ENCODE measurements at regions not wholly inside any gene's neighbourhood (a gene's known extent, or its start where the extent isn't known, plus 50 kb on each side); places are given as distances from the start of the nearest gene placed in this dataset.

DNA sequence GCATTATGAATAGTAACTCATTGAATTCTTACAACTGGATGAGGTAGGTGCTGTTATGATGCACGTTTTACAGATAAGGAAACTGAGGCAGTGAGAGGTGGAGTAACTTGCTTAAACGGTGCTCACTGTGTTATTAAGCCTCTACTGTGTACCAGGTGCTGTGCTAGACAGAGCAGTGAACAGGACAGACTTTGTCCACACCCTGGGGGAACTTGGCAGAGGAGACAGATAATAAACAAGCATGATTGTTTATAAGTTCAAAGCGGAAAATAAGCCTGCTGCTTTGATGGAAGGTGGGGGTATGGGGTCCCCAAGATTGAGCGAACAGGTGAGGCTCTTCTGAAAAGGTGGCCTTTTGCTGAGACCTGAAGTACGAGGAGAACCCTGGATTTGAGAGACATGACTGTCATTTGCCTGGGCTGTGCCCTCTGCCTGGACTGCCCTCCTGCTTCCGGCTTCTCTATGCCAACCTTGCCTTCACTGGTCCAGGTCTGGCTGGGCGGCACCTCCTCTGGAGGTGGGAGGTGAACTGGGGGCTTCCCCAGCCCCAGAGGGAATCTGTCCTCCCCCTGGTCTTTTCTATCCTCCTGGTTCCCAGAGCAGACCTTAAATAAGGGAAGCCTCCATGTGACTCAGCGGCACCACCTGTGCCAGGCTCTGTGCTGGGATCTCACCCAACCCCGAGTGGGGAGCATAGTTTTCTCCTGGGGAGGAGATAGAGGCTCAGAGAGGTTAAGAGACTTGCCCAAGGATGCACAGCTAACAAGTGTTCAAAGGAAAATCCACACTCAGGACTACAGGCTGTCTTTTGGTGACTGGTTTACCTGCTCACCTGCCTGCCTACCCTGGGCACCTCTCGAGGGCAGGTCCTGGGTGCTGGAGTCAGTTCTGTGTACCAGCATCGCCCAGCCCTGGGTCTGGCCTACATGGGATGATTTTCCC lies 59.1 kb downstream of the CEBPB start:
- DNase-seq (ENCODE audit: low spot score) (no peak), ATAC-seq (no peak)
- CTCF ChIA-PET, result no interaction called here
- TF ChIP-seq SMAD4 (CRISPR knock-in tag; IDR thresholded peaks at IDR 0.05) (no peak), PRRX2 (CRISPR knock-in tag; IDR thresholded peaks at IDR 0.05) (no peak), CREM (CRISPR knock-in tag; IDR thresholded peaks at IDR 0.05) (no peak), TEAD1 (CRISPR knock-in tag; IDR thresholded peaks at IDR 0.05) (no peak), MYBL2 (CRISPR knock-in tag; IDR thresholded peaks at IDR 0.05) (no peak), JUN (CRISPR knock-in tag; IDR thresholded peaks at IDR 0.05) (no peak), ZNF416 (CRISPR knock-in tag; IDR thresholded peaks at IDR 0.05) (no peak), GTF2I (CRISPR knock-in tag; conservative IDR thresholded peaks at IDR 0.05) (no peak)
- TF ChIP-seq, protein P1, sequence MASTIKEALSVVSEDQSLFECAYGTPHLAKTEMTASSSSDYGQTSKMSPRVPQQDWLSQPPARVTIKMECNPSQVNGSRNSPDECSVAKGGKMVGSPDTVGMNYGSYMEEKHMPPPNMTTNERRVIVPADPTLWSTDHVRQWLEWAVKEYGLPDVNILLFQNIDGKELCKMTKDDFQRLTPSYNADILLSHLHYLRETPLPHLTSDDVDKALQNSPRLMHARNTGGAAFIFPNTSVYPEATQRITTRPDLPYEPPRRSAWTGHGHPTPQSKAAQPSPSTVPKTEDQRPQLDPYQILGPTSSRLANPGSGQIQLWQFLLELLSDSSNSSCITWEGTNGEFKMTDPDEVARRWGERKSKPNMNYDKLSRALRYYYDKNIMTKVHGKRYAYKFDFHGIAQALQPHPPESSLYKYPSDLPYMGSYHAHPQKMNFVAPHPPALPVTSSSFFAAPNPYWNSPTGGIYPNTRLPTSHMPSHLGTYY (CRISPR knock-in tag; IDR thresholded peaks at IDR 0.05), result no peak
- TF ChIP-seq, protein P2, sequence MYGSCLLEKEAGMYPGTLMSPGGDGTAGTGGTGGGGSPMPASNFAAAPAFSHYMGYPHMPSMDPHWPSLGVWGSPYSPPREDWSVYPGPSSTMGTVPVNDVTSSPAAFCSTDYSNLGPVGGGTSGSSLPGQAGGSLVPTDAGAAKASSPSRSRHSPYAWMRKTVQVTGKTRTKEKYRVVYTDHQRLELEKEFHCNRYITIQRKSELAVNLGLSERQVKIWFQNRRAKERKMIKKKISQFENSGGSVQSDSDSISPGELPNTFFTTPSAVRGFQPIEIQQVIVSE (CRISPR knock-in tag; IDR thresholded peaks at IDR 0.05; ENCODE audit: borderline replicate concordance), result no peak
- TF ChIP-seq, protein P3, sequence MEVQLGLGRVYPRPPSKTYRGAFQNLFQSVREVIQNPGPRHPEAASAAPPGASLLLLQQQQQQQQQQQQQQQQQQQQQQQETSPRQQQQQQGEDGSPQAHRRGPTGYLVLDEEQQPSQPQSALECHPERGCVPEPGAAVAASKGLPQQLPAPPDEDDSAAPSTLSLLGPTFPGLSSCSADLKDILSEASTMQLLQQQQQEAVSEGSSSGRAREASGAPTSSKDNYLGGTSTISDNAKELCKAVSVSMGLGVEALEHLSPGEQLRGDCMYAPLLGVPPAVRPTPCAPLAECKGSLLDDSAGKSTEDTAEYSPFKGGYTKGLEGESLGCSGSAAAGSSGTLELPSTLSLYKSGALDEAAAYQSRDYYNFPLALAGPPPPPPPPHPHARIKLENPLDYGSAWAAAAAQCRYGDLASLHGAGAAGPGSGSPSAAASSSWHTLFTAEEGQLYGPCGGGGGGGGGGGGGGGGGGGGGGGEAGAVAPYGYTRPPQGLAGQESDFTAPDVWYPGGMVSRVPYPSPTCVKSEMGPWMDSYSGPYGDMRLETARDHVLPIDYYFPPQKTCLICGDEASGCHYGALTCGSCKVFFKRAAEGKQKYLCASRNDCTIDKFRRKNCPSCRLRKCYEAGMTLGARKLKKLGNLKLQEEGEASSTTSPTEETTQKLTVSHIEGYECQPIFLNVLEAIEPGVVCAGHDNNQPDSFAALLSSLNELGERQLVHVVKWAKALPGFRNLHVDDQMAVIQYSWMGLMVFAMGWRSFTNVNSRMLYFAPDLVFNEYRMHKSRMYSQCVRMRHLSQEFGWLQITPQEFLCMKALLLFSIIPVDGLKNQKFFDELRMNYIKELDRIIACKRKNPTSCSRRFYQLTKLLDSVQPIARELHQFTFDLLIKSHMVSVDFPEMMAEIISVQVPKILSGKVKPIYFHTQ (CRISPR knock-in tag; IDR thresholded peaks at IDR 0.05), result no peak
- Mint-ChIP-seq H3K9me3 (no peaks in the 10 kb centered on the region), H3K36me3 (no peaks in the 10 kb centered on the region), H3K27me3 (ENCODE audit: low read depth) (no peaks in the 10 kb centered on the region), H3K4me3 (no peak overlapping the region), H3K27ac (no peak overlapping the region), H3K4me1 (no peaks in the 10 kb centered on the region)
- POLR2A ChIA-PET, result no interaction called here

DNA sequence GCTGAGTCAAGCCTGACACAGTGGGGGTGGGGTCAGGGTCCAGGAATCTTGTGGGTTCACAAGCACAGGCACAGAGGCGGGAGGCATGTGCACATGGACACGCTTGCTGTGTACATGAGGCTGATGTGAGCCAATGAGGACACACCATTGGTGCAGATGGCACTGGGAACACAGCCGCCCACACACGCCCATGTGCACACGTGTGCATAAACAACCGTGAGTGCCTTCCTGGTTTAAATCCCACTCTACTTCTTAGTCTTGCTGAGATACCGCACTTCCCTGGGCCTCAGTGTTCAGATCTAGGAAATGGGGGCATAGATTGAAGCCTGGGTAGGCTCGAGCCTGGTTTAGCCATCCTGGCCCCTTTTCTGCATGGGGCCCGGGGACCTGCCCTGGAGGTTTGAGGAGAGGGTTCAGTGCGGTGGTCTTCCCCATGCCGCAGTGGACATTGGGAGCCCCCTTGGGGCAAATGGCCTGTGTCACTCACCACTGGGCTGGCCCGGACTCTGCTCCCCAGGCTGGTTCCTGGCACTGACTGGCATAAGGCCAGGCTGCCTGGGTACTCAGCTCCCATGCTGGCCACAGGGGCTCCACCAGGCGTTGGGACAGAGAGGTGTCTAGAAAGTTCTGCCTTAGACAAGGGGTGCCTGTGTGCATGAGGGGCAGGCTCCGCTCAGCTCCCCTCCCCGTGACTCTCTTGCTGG lies 60.2 kb downstream of the CEBPB start:
- DNase-seq (ENCODE audit: low spot score), result no peak
- no peaks in the 10 kb centered on the region for H3K27me3 Mint-ChIP-seq (ENCODE audit: low read depth)
- H3K4me3 Mint-ChIP-seq, result no peak overlapping the region
- no peak for ATAC-seq
- ChIA-PET POLR2A (no interaction called here), CTCF (no interaction called here)
- no peaks in the 10 kb centered on the region for H3K4me1 Mint-ChIP-seq
- no peaks in the 10 kb centered on the region for H3K9me3 Mint-ChIP-seq
- H3K36me3 Mint-ChIP-seq, result no peaks in the 10 kb centered on the region
- no peak overlapping the region for H3K27ac Mint-ChIP-seq
- TF ChIP-seq, protein P1 (CRISPR knock-in tag; IDR thresholded peaks at IDR 0.05), result no peak
- no peak for TF ChIP-seq ELF4 (CRISPR knock-in tag; IDR thresholded peaks at IDR 0.05; ENCODE audit: low read depth)
- no peak for TF ChIP-seq MXD4 (CRISPR knock-in tag; IDR thresholded peaks at IDR 0.05; ENCODE audit: borderline replicate concordance)
- TF ChIP-seq, protein P4, sequence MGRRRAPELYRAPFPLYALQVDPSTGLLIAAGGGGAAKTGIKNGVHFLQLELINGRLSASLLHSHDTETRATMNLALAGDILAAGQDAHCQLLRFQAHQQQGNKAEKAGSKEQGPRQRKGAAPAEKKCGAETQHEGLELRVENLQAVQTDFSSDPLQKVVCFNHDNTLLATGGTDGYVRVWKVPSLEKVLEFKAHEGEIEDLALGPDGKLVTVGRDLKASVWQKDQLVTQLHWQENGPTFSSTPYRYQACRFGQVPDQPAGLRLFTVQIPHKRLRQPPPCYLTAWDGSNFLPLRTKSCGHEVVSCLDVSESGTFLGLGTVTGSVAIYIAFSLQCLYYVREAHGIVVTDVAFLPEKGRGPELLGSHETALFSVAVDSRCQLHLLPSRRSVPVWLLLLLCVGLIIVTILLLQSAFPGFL (CRISPR knock-in tag; IDR thresholded peaks at IDR 0.05; ENCODE audit: borderline replicate concordance), result no peak
- no peak for TF ChIP-seq NFE2L1 (CRISPR knock-in tag; IDR thresholded peaks at IDR 0.05)
- TF ChIP-seq ATF1 (CRISPR knock-in tag; IDR thresholded peaks at IDR 0.05), result no peak
- TF ChIP-seq, protein P5, sequence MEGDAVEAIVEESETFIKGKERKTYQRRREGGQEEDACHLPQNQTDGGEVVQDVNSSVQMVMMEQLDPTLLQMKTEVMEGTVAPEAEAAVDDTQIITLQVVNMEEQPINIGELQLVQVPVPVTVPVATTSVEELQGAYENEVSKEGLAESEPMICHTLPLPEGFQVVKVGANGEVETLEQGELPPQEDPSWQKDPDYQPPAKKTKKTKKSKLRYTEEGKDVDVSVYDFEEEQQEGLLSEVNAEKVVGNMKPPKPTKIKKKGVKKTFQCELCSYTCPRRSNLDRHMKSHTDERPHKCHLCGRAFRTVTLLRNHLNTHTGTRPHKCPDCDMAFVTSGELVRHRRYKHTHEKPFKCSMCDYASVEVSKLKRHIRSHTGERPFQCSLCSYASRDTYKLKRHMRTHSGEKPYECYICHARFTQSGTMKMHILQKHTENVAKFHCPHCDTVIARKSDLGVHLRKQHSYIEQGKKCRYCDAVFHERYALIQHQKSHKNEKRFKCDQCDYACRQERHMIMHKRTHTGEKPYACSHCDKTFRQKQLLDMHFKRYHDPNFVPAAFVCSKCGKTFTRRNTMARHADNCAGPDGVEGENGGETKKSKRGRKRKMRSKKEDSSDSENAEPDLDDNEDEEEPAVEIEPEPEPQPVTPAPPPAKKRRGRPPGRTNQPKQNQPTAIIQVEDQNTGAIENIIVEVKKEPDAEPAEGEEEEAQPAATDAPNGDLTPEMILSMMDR (IDR thresholded peaks at IDR 0.05), result no peak
- TF ChIP-seq ZNF317 (CRISPR knock-in tag; IDR thresholded peaks at IDR 0.05; ENCODE audit: borderline replicate concordance, low read depth), result no peak
- TF ChIP-seq, protein P6, sequence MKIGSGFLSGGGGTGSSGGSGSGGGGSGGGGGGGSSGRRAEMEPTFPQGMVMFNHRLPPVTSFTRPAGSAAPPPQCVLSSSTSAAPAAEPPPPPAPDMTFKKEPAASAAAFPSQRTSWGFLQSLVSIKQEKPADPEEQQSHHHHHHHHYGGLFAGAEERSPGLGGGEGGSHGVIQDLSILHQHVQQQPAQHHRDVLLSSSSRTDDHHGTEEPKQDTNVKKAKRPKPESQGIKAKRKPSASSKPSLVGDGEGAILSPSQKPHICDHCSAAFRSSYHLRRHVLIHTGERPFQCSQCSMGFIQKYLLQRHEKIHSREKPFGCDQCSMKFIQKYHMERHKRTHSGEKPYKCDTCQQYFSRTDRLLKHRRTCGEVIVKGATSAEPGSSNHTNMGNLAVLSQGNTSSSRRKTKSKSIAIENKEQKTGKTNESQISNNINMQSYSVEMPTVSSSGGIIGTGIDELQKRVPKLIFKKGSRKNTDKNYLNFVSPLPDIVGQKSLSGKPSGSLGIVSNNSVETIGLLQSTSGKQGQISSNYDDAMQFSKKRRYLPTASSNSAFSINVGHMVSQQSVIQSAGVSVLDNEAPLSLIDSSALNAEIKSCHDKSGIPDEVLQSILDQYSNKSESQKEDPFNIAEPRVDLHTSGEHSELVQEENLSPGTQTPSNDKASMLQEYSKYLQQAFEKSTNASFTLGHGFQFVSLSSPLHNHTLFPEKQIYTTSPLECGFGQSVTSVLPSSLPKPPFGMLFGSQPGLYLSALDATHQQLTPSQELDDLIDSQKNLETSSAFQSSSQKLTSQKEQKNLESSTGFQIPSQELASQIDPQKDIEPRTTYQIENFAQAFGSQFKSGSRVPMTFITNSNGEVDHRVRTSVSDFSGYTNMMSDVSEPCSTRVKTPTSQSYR (CRISPR knock-in tag; IDR thresholded peaks at IDR 0.05), result no peak
- no peak for TF ChIP-seq NR3C1 (CRISPR knock-in tag; conservative IDR thresholded peaks at IDR 0.05; ENCODE audit: low read depth)
- TF ChIP-seq KAT7 (CRISPR knock-in tag; IDR thresholded peaks at IDR 0.05; ENCODE audit: borderline replicate concordance), result no peak
- TF ChIP-seq FOXJ3 (CRISPR knock-in tag; IDR thresholded peaks at IDR 0.05; ENCODE audit: borderline replicate concordance), result no peak

Measured in WTC11 (cell line).